ENCODE measurements at regions not wholly inside any gene's neighbourhood (a gene's known extent, or its start where the extent isn't known, plus 50 kb on each side); places are given as distances from the start of the nearest gene placed in this dataset.
A peak's percentile ranks its signal among the peaks of the same experiment; 100 is the strongest.

DNA sequence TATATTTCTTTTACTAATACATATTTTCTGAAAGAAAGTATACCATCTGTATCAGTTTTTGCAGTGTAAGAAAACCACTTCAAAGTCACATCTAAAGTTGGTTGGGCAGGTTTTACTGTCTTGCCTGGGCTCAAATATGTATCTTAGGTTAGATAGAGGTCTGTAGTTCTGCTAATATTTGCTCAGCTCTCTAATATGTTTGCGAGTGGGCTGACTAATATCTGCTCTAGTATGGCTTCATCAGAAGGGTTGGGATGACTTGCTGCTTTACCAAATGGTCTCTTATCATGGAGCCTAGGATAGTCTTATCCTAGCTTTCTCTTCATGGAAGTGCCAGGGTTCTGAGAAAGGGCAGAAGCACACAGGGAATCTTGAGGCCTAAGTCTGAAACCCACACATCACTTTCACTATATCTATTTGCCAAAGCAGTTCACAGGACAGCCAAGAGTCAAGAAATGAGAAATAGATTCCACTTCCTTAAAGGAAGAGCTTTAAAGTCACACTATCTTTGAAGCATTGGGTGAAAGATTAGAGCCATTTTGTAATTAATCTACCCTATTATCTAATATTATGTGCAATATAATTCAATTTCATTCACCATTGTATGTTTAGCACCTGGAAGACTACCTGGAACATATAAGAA lies 610.0 kb downstream of the KCNJ3 start:
- no peak overlapping the region for H3K27ac ChIP-seq (ENCODE audit: low read length)
- no peak overlapping the region for H3K4me3 ChIP-seq (ENCODE audit: low read length)
- no peaks in the 10 kb centered on the region for H3K4me1 ChIP-seq (ENCODE audit: control insufficient read depth, insufficient read depth, low read length)
- peak in 1 of 2 donors; percentile 10 for DNase-seq
- no peaks in the 10 kb centered on the region for H3K9me3 ChIP-seq (ENCODE audit: control insufficient read depth, low read depth, low read length)
- H3K36me3 ChIP-seq (ENCODE audit: control insufficient read depth, insufficient read depth, low read length), result no peaks in the 10 kb centered on the region
- WGBS (ENCODE audit: insufficient coverage, low lambda C conversion rate), result no CpG with 5 or more reads among the region's 1 CpG
- no peaks in the 10 kb centered on the region for H3K27me3 ChIP-seq (ENCODE audit: control insufficient read depth, insufficient read depth, low read length)

- DNase-seq, result no peak
- no peaks in the 10 kb centered on the region for H3K9me3 ChIP-seq (ENCODE audit: control insufficient read depth, low read depth, low read length)
These were observed 602.7 kb downstream of the KCNJ3 start for GRCh38 chr2:155301221-155301620.

DNA sequence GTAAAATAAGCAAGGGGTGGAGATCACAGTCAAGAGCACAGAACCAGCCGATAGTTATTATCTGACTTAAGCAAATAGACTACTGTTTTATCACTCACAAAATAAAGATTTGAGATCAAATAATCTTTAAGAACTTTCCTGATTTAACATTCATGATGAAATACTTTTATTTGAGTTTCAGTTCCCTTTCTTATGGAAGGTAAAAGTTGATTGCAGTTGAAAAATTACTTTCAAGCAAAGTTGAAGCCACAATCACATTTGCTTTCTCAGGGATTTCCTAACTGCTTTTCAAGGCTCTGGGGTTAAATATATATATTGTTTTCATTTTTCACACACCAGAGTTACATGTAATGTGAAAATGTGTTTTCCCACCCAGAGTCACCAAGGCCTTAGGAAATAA lies 599.5 kb downstream of the KCNJ3 start:
- no peak overlapping the region for H3K27ac ChIP-seq (ENCODE audit: low read length)
- no peak for DNase-seq
- H3K4me1 ChIP-seq (ENCODE audit: control insufficient read depth, insufficient read depth, low read length), result no peaks in the 10 kb centered on the region
- WGBS (ENCODE audit: insufficient coverage, low lambda C conversion rate), result 27% methylated on average over 1 of the region's 1 CpG
- H3K4me3 ChIP-seq (ENCODE audit: low read length), result no peak overlapping the region
- no peaks in the 10 kb centered on the region for H3K27me3 ChIP-seq (ENCODE audit: control insufficient read depth, insufficient read depth, low read length)
- no peaks in the 10 kb centered on the region for H3K36me3 ChIP-seq (ENCODE audit: control insufficient read depth, insufficient read depth, low read length)
- H3K9me3 ChIP-seq (ENCODE audit: control insufficient read depth, low read depth, low read length), result no peaks in the 10 kb centered on the region

More at GRCh38 chr2:155301221-155301620, 602.7 kb downstream of the KCNJ3 start:
- no peaks in the 10 kb centered on the region for H3K27me3 ChIP-seq (ENCODE audit: control insufficient read depth, insufficient read depth, low read length)
- no peaks in the 10 kb centered on the region for H3K4me1 ChIP-seq (ENCODE audit: control insufficient read depth, insufficient read depth, low read length)
- H3K36me3 ChIP-seq (ENCODE audit: control insufficient read depth, insufficient read depth, low read length), result no peaks in the 10 kb centered on the region
- no peak overlapping the region for H3K27ac ChIP-seq (ENCODE audit: low read length)
- H3K4me3 ChIP-seq (ENCODE audit: low read length), result no peak overlapping the region

- H3K4me3 ChIP-seq (ENCODE audit: low read length), result no peak overlapping the region
- no peaks in the 10 kb centered on the region for H3K36me3 ChIP-seq (ENCODE audit: control insufficient read depth, insufficient read depth, low read length)
- 89% methylated on average over 1 of the region's 1 CpG for WGBS (ENCODE audit: insufficient coverage, low lambda C conversion rate)
- DNase-seq, result no peak
- no peaks in the 10 kb centered on the region for H3K4me1 ChIP-seq (ENCODE audit: control insufficient read depth, insufficient read depth, low read length)
- H3K27ac ChIP-seq (ENCODE audit: low read length), result no peak overlapping the region
- no peaks in the 10 kb centered on the region for H3K9me3 ChIP-seq (ENCODE audit: control insufficient read depth, low read depth, low read length)
- H3K27me3 ChIP-seq (ENCODE audit: control insufficient read depth, insufficient read depth, low read length), result no peaks in the 10 kb centered on the region
These were observed 595.9 kb downstream of the KCNJ3 start for GRCh38 chr2:155294358-155294757.

DNA sequence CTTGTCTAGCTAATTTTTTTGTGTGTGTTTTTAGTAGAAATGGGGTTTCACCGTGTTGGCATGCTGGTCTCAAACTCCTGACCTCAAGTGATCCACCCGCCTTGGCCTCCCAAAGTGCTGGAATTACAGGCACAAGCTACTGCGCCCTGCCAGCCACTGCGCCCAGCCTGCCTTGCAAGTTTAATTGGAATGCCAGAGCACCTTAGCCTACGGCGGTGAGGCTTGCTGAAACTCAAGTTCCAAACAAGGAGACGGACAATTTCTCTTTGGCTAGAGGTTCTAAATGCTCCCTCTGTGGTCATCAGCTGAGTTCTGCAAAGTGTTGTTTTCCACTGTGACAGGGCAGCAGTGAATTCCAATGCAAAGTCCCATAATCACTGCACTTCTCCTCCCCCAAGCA lies 583.4 kb downstream of the KCNJ3 start:
- no CpG with 5 or more reads among the region's 7 CpGs for WGBS (ENCODE audit: insufficient coverage, low lambda C conversion rate)
- no peak for DNase-seq
- no peaks in the 10 kb centered on the region for H3K4me1 ChIP-seq (ENCODE audit: control insufficient read depth, insufficient read depth, low read length)
- H3K4me3 ChIP-seq (ENCODE audit: low read length), result no peak overlapping the region
- H3K36me3 ChIP-seq (ENCODE audit: control insufficient read depth, insufficient read depth, low read length), result no peaks in the 10 kb centered on the region
- no peaks in the 10 kb centered on the region for H3K27me3 ChIP-seq (ENCODE audit: control insufficient read depth, insufficient read depth, low read length)
- H3K27ac ChIP-seq (ENCODE audit: low read length), result no peak overlapping the region
- no peaks in the 10 kb centered on the region for H3K9me3 ChIP-seq (ENCODE audit: control insufficient read depth, low read depth, low read length)

DNA sequence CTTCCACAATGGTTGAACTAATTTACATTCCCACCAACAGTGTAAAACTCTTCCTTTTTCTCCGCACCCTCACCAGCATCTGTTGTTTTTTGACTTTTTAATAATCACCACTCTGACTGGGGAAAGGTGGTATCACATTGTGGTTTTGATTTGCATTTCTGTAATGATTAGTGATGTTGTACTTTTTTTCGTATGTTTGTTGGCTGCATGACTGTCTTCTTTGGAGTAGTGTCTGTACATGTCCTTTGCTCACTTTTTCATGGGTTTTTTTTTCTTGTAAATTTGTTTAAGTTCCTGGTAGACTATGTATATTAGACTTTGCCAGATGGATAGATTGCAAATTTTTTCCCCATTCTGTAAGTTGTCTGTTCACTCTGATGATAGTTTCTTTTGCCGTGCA lies 574.8 kb downstream of the KCNJ3 start:
- no peak for DNase-seq
- Histone ChIP-seq H3K9me3 (ENCODE audit: control insufficient read depth, low read depth, low read length) (no peaks in the 10 kb centered on the region), H3K4me1 (ENCODE audit: control insufficient read depth, insufficient read depth, low read length) (no peaks in the 10 kb centered on the region), H3K27me3 (ENCODE audit: control insufficient read depth, insufficient read depth, low read length) (no peaks in the 10 kb centered on the region), H3K36me3 (ENCODE audit: control insufficient read depth, insufficient read depth, low read length) (no peaks in the 10 kb centered on the region), H3K27ac (ENCODE audit: low read length) (no peak overlapping the region), H3K4me3 (ENCODE audit: low read length) (no peak overlapping the region)
- 100% methylated on average over 2 of the region's 3 CpGs for WGBS (ENCODE audit: insufficient coverage, low lambda C conversion rate)

- Histone ChIP-seq H3K27me3 (ENCODE audit: control insufficient read depth, insufficient read depth, low read length) (no peaks in the 10 kb centered on the region), H3K27ac (ENCODE audit: low read length) (no peak overlapping the region), H3K4me3 (ENCODE audit: low read length) (no peak overlapping the region), H3K9me3 (ENCODE audit: control insufficient read depth, low read depth, low read length) (no peaks in the 10 kb centered on the region), H3K36me3 (ENCODE audit: control insufficient read depth, insufficient read depth, low read length) (no peaks in the 10 kb centered on the region), H3K4me1 (ENCODE audit: control insufficient read depth, insufficient read depth, low read length) (no peaks in the 10 kb centered on the region)
- DNase-seq, result no peak
- no CpG with 5 or more reads among the region's 3 CpGs for WGBS (ENCODE audit: insufficient coverage, low lambda C conversion rate)
These were observed 568.1 kb downstream of the KCNJ3 start for GRCh38 chr2:155266583-155266982.

- DNase-seq, result no peak
- Histone ChIP-seq H3K4me1 (ENCODE audit: control insufficient read depth, insufficient read depth, low read length) (no peaks in the 10 kb centered on the region), H3K4me3 (ENCODE audit: low read length) (no peak overlapping the region), H3K36me3 (ENCODE audit: control insufficient read depth, insufficient read depth, low read length) (no peaks in the 10 kb centered on the region), H3K27me3 (ENCODE audit: control insufficient read depth, insufficient read depth, low read length) (no peaks in the 10 kb centered on the region), H3K27ac (ENCODE audit: low read length) (no peak overlapping the region), H3K9me3 (ENCODE audit: control insufficient read depth, low read depth, low read length) (no peaks in the 10 kb centered on the region)
- no CpG with 5 or more reads among the region's 1 CpG for WGBS (ENCODE audit: insufficient coverage, low lambda C conversion rate)
These were observed 567.6 kb downstream of the KCNJ3 start for GRCh38 chr2:155266109-155266508.

GRCh38 chr2:155256803-155257202 lies 558.3 kb downstream of the KCNJ3 start:
- WGBS (ENCODE audit: insufficient coverage, low lambda C conversion rate), result no CpG with 5 or more reads among the region's 6 CpGs
- Histone ChIP-seq H3K36me3 (ENCODE audit: control insufficient read depth, insufficient read depth, low read length) (no peaks in the 10 kb centered on the region), H3K27ac (ENCODE audit: low read length) (no peak overlapping the region), H3K4me1 (ENCODE audit: control insufficient read depth, insufficient read depth, low read length) (no peaks in the 10 kb centered on the region), H3K27me3 (ENCODE audit: control insufficient read depth, insufficient read depth, low read length) (no peaks in the 10 kb centered on the region), H3K9me3 (ENCODE audit: control insufficient read depth, low read depth, low read length) (no peaks in the 10 kb centered on the region), H3K4me3 (ENCODE audit: low read length) (no peak overlapping the region)
- DNase-seq, result no peak

DNA sequence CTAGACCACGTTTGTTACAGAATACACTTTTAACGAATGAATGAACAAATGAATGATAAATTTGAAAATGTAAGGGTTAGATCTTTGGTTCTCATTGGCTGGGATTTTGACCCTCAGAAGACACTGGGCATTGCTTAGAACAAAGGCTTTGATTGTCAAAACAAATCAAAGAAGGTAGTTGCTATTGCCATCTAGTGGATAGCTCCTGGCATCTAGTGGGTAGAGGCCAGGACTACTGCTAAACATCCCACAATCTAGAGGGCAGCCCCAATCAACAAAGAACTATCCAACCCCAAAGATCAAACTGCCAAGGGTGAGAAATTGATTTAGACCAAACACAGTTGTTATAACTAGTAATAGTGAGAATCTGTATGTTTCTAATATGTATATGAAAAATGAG lies 552.3 kb downstream of the KCNJ3 start:
- H3K9me3 ChIP-seq (ENCODE audit: control insufficient read depth, low read depth, low read length), result no peaks in the 10 kb centered on the region
- H3K27ac ChIP-seq (ENCODE audit: low read length), result no peak overlapping the region
- no peak for DNase-seq
- no peaks in the 10 kb centered on the region for H3K27me3 ChIP-seq (ENCODE audit: control insufficient read depth, insufficient read depth, low read length)
- no peaks in the 10 kb centered on the region for H3K4me1 ChIP-seq (ENCODE audit: control insufficient read depth, insufficient read depth, low read length)
- no CpG with 5 or more reads among the region's 2 CpGs for WGBS (ENCODE audit: insufficient coverage, low lambda C conversion rate)
- no peak overlapping the region for H3K4me3 ChIP-seq (ENCODE audit: low read length)
- no peaks in the 10 kb centered on the region for H3K36me3 ChIP-seq (ENCODE audit: control insufficient read depth, insufficient read depth, low read length)

DNA sequence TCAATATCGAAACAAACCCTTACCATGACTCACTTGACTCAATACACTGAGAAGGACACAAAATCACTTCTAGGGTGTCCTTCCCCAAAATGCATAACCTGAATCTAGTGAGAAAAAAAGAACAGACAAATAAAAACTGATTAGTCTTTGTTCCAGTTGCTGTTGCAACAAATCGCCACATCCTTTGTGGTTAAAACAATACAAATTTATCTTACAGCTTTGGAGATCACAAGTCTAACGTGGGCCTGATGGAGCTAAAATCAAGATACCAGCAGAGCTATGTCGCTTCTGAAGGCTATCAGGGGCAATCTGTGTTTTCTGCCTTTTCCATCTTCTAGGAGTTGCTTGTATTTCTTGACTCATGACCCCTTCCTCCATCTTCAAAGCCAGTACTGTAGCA lies 541.7 kb downstream of the KCNJ3 start:
- H3K4me1 ChIP-seq (ENCODE audit: control insufficient read depth, insufficient read depth, low read length), result no peaks in the 10 kb centered on the region
- no peaks in the 10 kb centered on the region for H3K36me3 ChIP-seq (ENCODE audit: control insufficient read depth, insufficient read depth, low read length)
- no peak overlapping the region for H3K27ac ChIP-seq (ENCODE audit: low read length)
- no peak overlapping the region for H3K4me3 ChIP-seq (ENCODE audit: low read length)
- no peak for DNase-seq
- no peaks in the 10 kb centered on the region for H3K27me3 ChIP-seq (ENCODE audit: control insufficient read depth, insufficient read depth, low read length)
- WGBS (ENCODE audit: insufficient coverage, low lambda C conversion rate), result no CpG with 5 or more reads among the region's 4 CpGs
- H3K9me3 ChIP-seq (ENCODE audit: control insufficient read depth, low read depth, low read length), result no peaks in the 10 kb centered on the region
